Ovary (tissue), 7 donors: ENCODE measurements at regions not wholly inside any gene's neighbourhood (a gene's known extent, or its start where the extent isn't known, plus 50 kb on each side); places are given as distances from the start of the nearest gene placed in this dataset.

Source experiments
- DNase-seq, 5 donors: peaks; one replicate each; pipeline ENCODE4 v3.0.0-alpha.2; 2019 to 2020
- H3K27ac ChIP-seq, 2 donors: fragments of 200-600 bp; one replicate each; pipeline versions ENCODE4 v1.5.1 to v1.8.0; 2019 to 2022
- H3K27me3 ChIP-seq: fragments of 200-600 bp; one replicate; pipeline ENCODE4 v1.8.0; 2022
- H3K36me3 ChIP-seq: fragments of 200-600 bp; sonication (generic); one replicate; pipeline ENCODE4 v1.5.1; 2019
- H3K4me1 ChIP-seq: one replicate; pipeline ENCODE4 v1.8.1; 2013; ENCODE audit warnings: mild to moderate bottlenecking, moderate library complexity; ENCODE audit not compliant: insufficient read depth
- H3K4me3 ChIP-seq: fragments of 200-600 bp; sonication (generic); one replicate; pipeline ENCODE4 v1.5.1; 2017
- H3K9me3 ChIP-seq, 2 donors: fragments of 200-600 bp in 1 of 2; sonication (generic) in 1 of 2; one replicate each; pipeline versions ENCODE4 v1.5.1 to v1.8.1; 2013 to 2019; ENCODE audit warnings: mild to moderate bottlenecking in 1 of 2, moderate library complexity in 1 of 2
- EP300 ChIP-seq: sonication (generic); formaldehyde crosslinking; IDR thresholded peaks from one replicate; pipeline ENCODE4 v1.6.1; 2017; ENCODE audit warnings: antibody characterized with exemption
- POLR2A ChIP-seq: fragments of 450-650 bp; IDR thresholded peaks from one replicate; pipeline ENCODE4 v1.6.1; 2017; ENCODE audit warnings: antibody characterized with exemption, mild to moderate bottlenecking, moderate library complexity
- WGBS, 3 donors: extraction: QIAGEN DNeasy Blood & Tissue Kit in 1 of 3; methylation state at CpG; one replicate each; pipeline versions ENCODE4 v1.1.5 to v1.1.7; 2013 to 2017; 5-methylcytosine and 5-hydroxymethylcytosine counted together
- intact Hi-C, 4 donors: fragments of 100-400 bp; cut with DNase I; formaldehyde crosslinking; loops; one replicate each; pipeline versions ENCODE4 v1.11.0 to v1.15.1; 2022 to 2023
- TF ChIP-seq, protein P1 (sequence below), 3 donors: fragments of 450-650 bp in 2 of 3; fragments of 200-600 bp in 1 of 3; IDR thresholded peaks; one replicate each; pipeline versions ENCODE4 v1.5.1 to v1.8.0; 2016 to 2022; ENCODE audit warnings: antibody characterized with exemption in 3 of 3, mild to moderate bottlenecking in 1 of 3
- donor health status: DM: no; HTN: no; CAD: no; lungs with moderate emphysema.
- donor health status: DM: no; HTN: no; CAD: no.
- donor health status: Bipolar disorder and iron deficiency.
- donor health status: DM: no; HTN: no; CAD: no.
- donor health status: DM: yes; HTN: yes; CAD: no.

- Histone ChIP-seq H3K4me3 (no peak overlapping the region), H3K27ac (no peak overlapping the region), H3K36me3 (no peaks in the 10 kb centered on the region), H3K4me1 (no peaks in the 10 kb centered on the region), H3K9me3 (no peaks in the 10 kb centered on the region), H3K27me3 (no peaks in the 10 kb centered on the region)
- DNase-seq = no peak
- 92 to 95% (median 92%) methylated on average over 7 of the region's 7 CpGs for WGBS, 3 donors
- TF ChIP-seq, protein P1, sequence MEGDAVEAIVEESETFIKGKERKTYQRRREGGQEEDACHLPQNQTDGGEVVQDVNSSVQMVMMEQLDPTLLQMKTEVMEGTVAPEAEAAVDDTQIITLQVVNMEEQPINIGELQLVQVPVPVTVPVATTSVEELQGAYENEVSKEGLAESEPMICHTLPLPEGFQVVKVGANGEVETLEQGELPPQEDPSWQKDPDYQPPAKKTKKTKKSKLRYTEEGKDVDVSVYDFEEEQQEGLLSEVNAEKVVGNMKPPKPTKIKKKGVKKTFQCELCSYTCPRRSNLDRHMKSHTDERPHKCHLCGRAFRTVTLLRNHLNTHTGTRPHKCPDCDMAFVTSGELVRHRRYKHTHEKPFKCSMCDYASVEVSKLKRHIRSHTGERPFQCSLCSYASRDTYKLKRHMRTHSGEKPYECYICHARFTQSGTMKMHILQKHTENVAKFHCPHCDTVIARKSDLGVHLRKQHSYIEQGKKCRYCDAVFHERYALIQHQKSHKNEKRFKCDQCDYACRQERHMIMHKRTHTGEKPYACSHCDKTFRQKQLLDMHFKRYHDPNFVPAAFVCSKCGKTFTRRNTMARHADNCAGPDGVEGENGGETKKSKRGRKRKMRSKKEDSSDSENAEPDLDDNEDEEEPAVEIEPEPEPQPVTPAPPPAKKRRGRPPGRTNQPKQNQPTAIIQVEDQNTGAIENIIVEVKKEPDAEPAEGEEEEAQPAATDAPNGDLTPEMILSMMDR (IDR thresholded peaks at IDR 0.05) = no peak
- TF ChIP-seq EP300 = no peak
- intact Hi-C loops = no loop called here
Observed at GRCh38 chr7:42400961-42401360, 164.0 kb upstream of the GLI3 start.

GRCh38 chr7:42400211-42400772 is 163.3 kb upstream of the GLI3 start:
- H3K27ac ChIP-seq = no peak overlapping the region
- H3K4me1 ChIP-seq = no peaks in the 10 kb centered on the region
- 91 to 96% (median 96%) methylated on average over 4 of the region's 4 CpGs for WGBS, 3 donors
- TF ChIP-seq POLR2A (no peak), EP300 (no peak)
- TF ChIP-seq, protein P1 (IDR thresholded peaks at IDR 0.05) = no peak
- H3K27me3 ChIP-seq = no peaks in the 10 kb centered on the region
- DNase-seq = no peak
- no peak overlapping the region for H3K4me3 ChIP-seq
- intact Hi-C loops = no loop called here
- H3K9me3 ChIP-seq = no peaks in the 10 kb centered on the region
- no peaks in the 10 kb centered on the region for H3K36me3 ChIP-seq

- TF ChIP-seq, protein P1 (IDR thresholded peaks at IDR 0.05) = no peak
- no peak for TF ChIP-seq POLR2A
- no peak for TF ChIP-seq EP300
- H3K4me1 ChIP-seq = no peaks in the 10 kb centered on the region
- intact Hi-C loops = no loop called here
Observed at GRCh38 chr7:42395607-42396006, 158.6 kb upstream of the GLI3 start.

GRCh38 chr7:42392826-42393225 is 155.8 kb upstream of the GLI3 start:
- Histone ChIP-seq H3K27ac (no peak overlapping the region), H3K36me3 (no peaks in the 10 kb centered on the region), H3K4me3 (no peak overlapping the region), H3K9me3 (no peaks in the 10 kb centered on the region), H3K27me3 (no peaks in the 10 kb centered on the region), H3K4me1 (no peaks in the 10 kb centered on the region)
- intact Hi-C loops = no loop called here
- DNase-seq = no peak
- TF ChIP-seq EP300 (no peak), POLR2A (no peak)
- TF ChIP-seq, protein P1 (IDR thresholded peaks at IDR 0.05) = no peak
- WGBS, 3 donors = 41 to 54% (median 48%) methylated on average over 3 of the region's 3 CpGs

More at GRCh38 chr7:42395607-42396006, 158.6 kb upstream of the GLI3 start:
- Histone ChIP-seq H3K27ac (no peak overlapping the region), H3K4me3 (no peak overlapping the region), H3K27me3 (no peaks in the 10 kb centered on the region), H3K9me3 (no peaks in the 10 kb centered on the region), H3K36me3 (no peaks in the 10 kb centered on the region)
- DNase-seq = no peak

- DNase-seq = no peak
- WGBS, 3 donors = 96 to 98% (median 96%) methylated on average over 1 of the region's 1 CpG
- no peaks in the 10 kb centered on the region for H3K9me3 ChIP-seq
- H3K4me1 ChIP-seq = no peaks in the 10 kb centered on the region
- no peaks in the 10 kb centered on the region for H3K27me3 ChIP-seq
- H3K27ac ChIP-seq = no peak overlapping the region
- no peak for TF ChIP-seq POLR2A
- TF ChIP-seq, protein P1 (IDR thresholded peaks at IDR 0.05) = no peak
- no peak for TF ChIP-seq EP300
- intact Hi-C loops = no loop called here
- H3K36me3 ChIP-seq = no peaks in the 10 kb centered on the region
- H3K4me3 ChIP-seq = no peak overlapping the region
Observed at GRCh38 chr7:42389697-42390096, 152.7 kb upstream of the GLI3 start.
